IMR-90 (cell line): ENCODE measurements at regions not wholly inside any gene's neighbourhood (a gene's known extent, or its start where the extent isn't known, plus 50 kb on each side); places are given as distances from the start of the nearest gene placed in this dataset.
A peak's percentile ranks its signal among the peaks of the same experiment; 100 is the strongest.

Experiments
- ATAC-seq: fragments of 200-7000 bp; cut with Tn5 transposase; 2 replicates; pipeline ENCODE4 v1.9.1; 2020; ENCODE audit warnings: low read depth, mild to moderate bottlenecking, moderate library complexity
- BruUV-seq: library from RNA; stranded (reverse); fragments of 400-500 nt; replicated peaks from 2 replicates; lab custom pipeline; 2021; lab: Mats Ljungman, UMichigan
- CTCF ChIA-PET: fragments of 300-600 bp; formaldehyde crosslinking; extraction: SDS; loops from one replicate; lab custom pipeline; 2021; ENCODE audit warnings: antibody characterized with exemption; lab: Yijun Ruan, JAX
- POLR2A ChIA-PET: fragments of 300-600 bp; sonication (Branson Sonifier 250); formaldehyde crosslinking; loops from one replicate; lab custom pipeline; 2022; ENCODE audit warnings: antibody characterized with exemption; ENCODE audit not compliant: unreplicated experiment; lab: Charles Lee
- DNase-seq: peaks from one replicate; pipeline ENCODE4 v3.0.0; 2013
- H2AFZ ChIP-seq: replicated peaks from 2 replicates; pipeline ENCODE3; 2013; ENCODE audit warnings: low read length, mild to moderate bottlenecking; ENCODE audit not compliant: poor library complexity
- H2AK5ac ChIP-seq: 2 replicates; pipeline ENCODE4 v1.6.1; 2013; ENCODE audit warnings: low read depth, low read length, inconsistent platforms
- H2AK9ac ChIP-seq: replicated peaks from 2 replicates; pipeline ENCODE3; 2013; ENCODE audit warnings: mild to moderate bottlenecking, low read depth, low read length, moderate library complexity; ENCODE audit not compliant: poor library complexity
- H2BK120ac ChIP-seq: 2 replicates; pipeline ENCODE4 v1.6.1; 2013; ENCODE audit warnings: low read depth, low read length, inconsistent platforms
- H2BK15ac ChIP-seq: 3 replicates; pipeline ENCODE4 v1.6.1; 2013; ENCODE audit warnings: low read depth, low read length, inconsistent platforms
- H2BK20ac ChIP-seq: 2 replicates; pipeline ENCODE4 v1.6.1; 2013; ENCODE audit warnings: low read depth, mild to moderate bottlenecking, inconsistent platforms, low read length, moderate library complexity
- H2BK5ac ChIP-seq: 2 replicates; pipeline ENCODE4 v1.6.1; 2013; ENCODE audit warnings: mild to moderate bottlenecking, low read depth, low read length, inconsistent platforms; ENCODE audit not compliant: poor library complexity, severe bottlenecking
- H3K14ac ChIP-seq: replicated peaks from 2 replicates; pipeline ENCODE4 v1.6.1; 2013; ENCODE audit warnings: low read depth, low read length, inconsistent platforms
- H3K18ac ChIP-seq: 2 replicates; pipeline ENCODE4 v1.6.1; 2013; ENCODE audit warnings: low read depth, low read length, control low read depth
- H3K23ac ChIP-seq: 2 replicates; pipeline ENCODE4 v1.6.1; 2013; ENCODE audit warnings: low read depth, low read length, inconsistent platforms
- H3K27ac ChIP-seq: 2 replicates; pipeline ENCODE4 v1.5.1; 2013; ENCODE audit warnings: mild to moderate bottlenecking, control low read depth, low read length; ENCODE audit not compliant: insufficient read depth
- H3K27me3 ChIP-seq: 2 replicates; pipeline ENCODE4 v1.6.1; 2013; ENCODE audit warnings: low read length; ENCODE audit not compliant: control insufficient read depth, insufficient read depth
- H3K36me3 ChIP-seq: 2 replicates; pipeline ENCODE4 v1.6.1; 2013; ENCODE audit warnings: low read length, mixed read lengths; ENCODE audit not compliant: control insufficient read depth, insufficient read depth
- H3K4ac ChIP-seq: 2 replicates; pipeline ENCODE4 v1.6.1; 2013; ENCODE audit warnings: low read depth, low read length, inconsistent platforms
- H3K4me1 ChIP-seq: 2 replicates; pipeline ENCODE4 v1.6.1; 2013; ENCODE audit warnings: low read length, mixed read lengths; ENCODE audit not compliant: control insufficient read depth, insufficient read depth
- H3K4me2 ChIP-seq: 2 replicates; pipeline ENCODE4 v1.6.1; 2013; ENCODE audit warnings: low read depth, mild to moderate bottlenecking, control low read depth, low read length, moderate library complexity
- H3K4me3 ChIP-seq: 2 replicates; pipeline ENCODE4 v1.5.1; 2013; ENCODE audit warnings: low read depth, mild to moderate bottlenecking, control low read depth, low read length, moderate library complexity; ENCODE audit not compliant: insufficient read depth
- H3K56ac ChIP-seq: 2 replicates; pipeline ENCODE4 v1.6.1; 2013; ENCODE audit warnings: low read length, inconsistent platforms; ENCODE audit not compliant: insufficient read depth; ENCODE audit errors: extremely low read depth
- H3K79me1 ChIP-seq, 2 experiments: 2 replicates each; pipeline ENCODE4 v1.6.1; 2013; ENCODE audit warnings: low read length in 2 of 2, inconsistent platforms in 1 of 2, low read depth in 1 of 2
- H3K9ac ChIP-seq: 2 replicates; pipeline ENCODE4 v1.6.1; 2013; ENCODE audit warnings: low read depth, low read length, control low read depth
- H3K9me1 ChIP-seq: 2 replicates; pipeline ENCODE4 v1.6.1; 2013; ENCODE audit warnings: low read length, inconsistent platforms; ENCODE audit not compliant: insufficient read depth
- H3K9me3 ChIP-seq: 2 replicates; pipeline ENCODE4 v1.6.1; 2013; ENCODE audit warnings: low read length; ENCODE audit not compliant: control insufficient read depth, insufficient read depth
- H4K20me1 ChIP-seq: 2 replicates; pipeline ENCODE4 v1.6.1; 2013; ENCODE audit warnings: low read length, inconsistent platforms; ENCODE audit not compliant: insufficient read depth
- H4K5ac ChIP-seq: 2 replicates; pipeline ENCODE4 v1.6.1; 2013; ENCODE audit warnings: mild to moderate bottlenecking, low read depth, low read length, control low read depth
- H4K8ac ChIP-seq, 2 experiments: 2 replicates each; pipeline ENCODE4 v1.6.1; 2013; ENCODE audit warnings: low read depth in 2 of 2, low read length in 2 of 2, control low read depth in 1 of 2, inconsistent platforms in 1 of 2
- H4K91ac ChIP-seq: 2 replicates; pipeline ENCODE4 v1.6.1; 2013; ENCODE audit warnings: low read depth, low read length, inconsistent platforms; ENCODE audit not compliant: insufficient read depth
- BHLHE40 ChIP-seq: fragments of 150-350 bp; IDR thresholded peaks from 2 replicates; pipeline ENCODE4 v1.6.1; 2016; ENCODE audit warnings: mild to moderate bottlenecking, low read depth, low read length
- CHD1 ChIP-seq: IDR thresholded peaks from 2 replicates; pipeline ENCODE4 v1.6.1; 2012; ENCODE audit warnings: low read depth, low read length, improper control_type of control experiment
- ELK1 ChIP-seq: fragments of 150-350 bp; IDR thresholded peaks from 2 replicates; pipeline ENCODE4 v1.6.1; 2016; ENCODE audit warnings: low read depth, mild to moderate bottlenecking, low read length, moderate library complexity, borderline replicate concordance
- FOS ChIP-seq: fragments of 150-350 bp; IDR thresholded peaks from 2 replicates; pipeline ENCODE4 v1.6.1; 2016; ENCODE audit warnings: low read depth, low read length
- MAFK ChIP-seq: IDR thresholded peaks from 2 replicates; pipeline ENCODE4 v1.6.1; 2012; ENCODE audit warnings: low read depth, low read length, improper control_type of control experiment
- MAZ ChIP-seq: IDR thresholded peaks from 2 replicates; pipeline ENCODE4 v1.6.1; 2012; ENCODE audit warnings: low read depth, mild to moderate bottlenecking, low read length, improper control_type of control experiment, moderate library complexity, borderline replicate concordance
- MXI1 ChIP-seq: IDR thresholded peaks from 2 replicates; pipeline ENCODE4 v1.6.1; 2012; ENCODE audit warnings: low read depth, mild to moderate bottlenecking, low read length, moderate library complexity, borderline replicate concordance
- NFE2L2 ChIP-seq: fragments of 150-350 bp; IDR thresholded peaks from 2 replicates; pipeline ENCODE4 v1.6.1; 2016; ENCODE audit warnings: low read depth, mild to moderate bottlenecking, low read length
- POLR2A ChIP-seq: IDR thresholded peaks from 2 replicates; pipeline ENCODE4 v1.6.1; 2012; ENCODE audit warnings: mild to moderate bottlenecking, low read depth, low read length
- RAD21 ChIP-seq: IDR thresholded peaks from 2 replicates; pipeline ENCODE4 v1.6.1; 2012; ENCODE audit warnings: low read length, improper control_type of control experiment
- RCOR1 ChIP-seq: IDR thresholded peaks from 2 replicates; pipeline ENCODE4 v1.6.1; 2012; ENCODE audit warnings: mild to moderate bottlenecking, low read length, improper control_type of control experiment; ENCODE audit not compliant: insufficient replicate concordance
- RFX5 ChIP-seq: IDR thresholded peaks from 2 replicates; pipeline ENCODE4 v1.8.0; 2012; ENCODE audit warnings: low read depth, mild to moderate bottlenecking, low read length, moderate library complexity
- SMC3 ChIP-seq: fragments of 150-350 bp; IDR thresholded peaks from 2 replicates; pipeline ENCODE4 v1.6.1; 2016; ENCODE audit warnings: low read depth, mild to moderate bottlenecking, antibody characterized with exemption, low read length, moderate library complexity
- WGBS, 2 experiments: methylation state at CpG; one replicate each; pipeline versions ENCODE4 v1.1.5 to v1.1.7; 2013; ENCODE audit warnings: missing lambda C conversion rate in 2 of 2; ENCODE audit not compliant: insufficient read length in 1 of 2; ENCODE audit errors: extremely low coverage in 2 of 2; 5-methylcytosine and 5-hydroxymethylcytosine counted together
- dilution Hi-C: fragments of 300-500 bp; cut with HindIII; formaldehyde crosslinking; loops from one replicate; pipeline ENCODE4 v1.14.3; 2018; ENCODE audit warnings: low sequenced_read_pairs; ENCODE audit not compliant: unreplicated experiment
- in situ Hi-C: fragments of 300-500 bp; cut with MboI; formaldehyde crosslinking; loops from 3 replicates; pipeline ENCODE4 v1.14.3; 2019; ENCODE audit warnings: low sequenced_read_pairs, inconsistent platforms, mixed read lengths
- intact Hi-C: fragments of 100-400 bp; cut with micrococcal nuclease; formaldehyde crosslinking; loops from 2 replicates; pipeline ENCODE4 v1.10.0; 2022
- TF ChIP-seq, protein P1 (sequence below): conservative IDR thresholded peaks from 2 replicates; pipeline ENCODE4 v1.5.1; 2012; ENCODE audit warnings: mild to moderate bottlenecking, low read depth, low read length, improper control_type of control experiment
- TF ChIP-seq, protein P2 (sequence below): fragments of 150-350 bp; IDR thresholded peaks from 2 replicates; pipeline ENCODE4 v1.6.1; 2017; ENCODE audit warnings: mild to moderate bottlenecking, antibody characterized with exemption, low read length, low read depth

GRCh38 chr5:57360871-57361270, 121.7 kb downstream of the ACTBL2 start:
- Histone ChIP-seq H3K27ac (no peak overlapping the region), H3K4me1 (peaks cover 2% of the 10 kb centered on the region; the same call in 1 of the 2 replicates), H2BK5ac (no peak overlapping the region), H3K4me2 (no peak overlapping the region), H3K4me3 (no peak overlapping the region), H3K9me1 (peaks cover 5% of the 10 kb centered on the region; the same call in 1 of the 2 replicates), H3K36me3 (no peaks in the 10 kb centered on the region), H3K9me3 (no peaks in the 10 kb centered on the region), H2BK120ac (0 out of 2 replicates have a peak overlapping the region, but pooled peaks have one; percentile 22), H2AK9ac (no peak overlapping the region), H2AK5ac (no peak overlapping the region), H3K23ac (no peak overlapping the region), H3K14ac (no peak overlapping the region), H3K4ac (peak overlapping the region; percentile 1; the same call in 1 of the 2 replicates), H3K9ac (no peak overlapping the region), H2BK15ac (no peak overlapping the region), H4K5ac (no peak overlapping the region), H3K18ac (no peak overlapping the region), H3K56ac (no peak overlapping the region), H4K8ac (no peak overlapping the region), H3K27me3 (no peaks in the 10 kb centered on the region), H3K79me1 (no peaks in the 10 kb centered on the region), H4K91ac (no peak overlapping the region), H2BK20ac (no peak overlapping the region), H4K20me1 (no peaks in the 10 kb centered on the region), H2AFZ (no peak overlapping the region)
- BruUV-seq: no TSS peak
- dilution Hi-C loops: no loop called here
- no CpG with 5 or more reads among the region's 1 CpG for WGBS, 2 experiments
- CTCF ChIA-PET: interaction anchor here (0.7 kb wide), 1 partner anchor 57 kb away, joined by 3 read pairs; no protein-coding TSS in a partner anchor
- DNase-seq (no peak), ATAC-seq (no peak)
- POLR2A ChIA-PET: interaction anchor here (0.5 kb wide), 1 partner anchor 88 kb away, joined by 4 read pairs; no protein-coding TSS in a partner anchor
- TF ChIP-seq, protein P1, sequence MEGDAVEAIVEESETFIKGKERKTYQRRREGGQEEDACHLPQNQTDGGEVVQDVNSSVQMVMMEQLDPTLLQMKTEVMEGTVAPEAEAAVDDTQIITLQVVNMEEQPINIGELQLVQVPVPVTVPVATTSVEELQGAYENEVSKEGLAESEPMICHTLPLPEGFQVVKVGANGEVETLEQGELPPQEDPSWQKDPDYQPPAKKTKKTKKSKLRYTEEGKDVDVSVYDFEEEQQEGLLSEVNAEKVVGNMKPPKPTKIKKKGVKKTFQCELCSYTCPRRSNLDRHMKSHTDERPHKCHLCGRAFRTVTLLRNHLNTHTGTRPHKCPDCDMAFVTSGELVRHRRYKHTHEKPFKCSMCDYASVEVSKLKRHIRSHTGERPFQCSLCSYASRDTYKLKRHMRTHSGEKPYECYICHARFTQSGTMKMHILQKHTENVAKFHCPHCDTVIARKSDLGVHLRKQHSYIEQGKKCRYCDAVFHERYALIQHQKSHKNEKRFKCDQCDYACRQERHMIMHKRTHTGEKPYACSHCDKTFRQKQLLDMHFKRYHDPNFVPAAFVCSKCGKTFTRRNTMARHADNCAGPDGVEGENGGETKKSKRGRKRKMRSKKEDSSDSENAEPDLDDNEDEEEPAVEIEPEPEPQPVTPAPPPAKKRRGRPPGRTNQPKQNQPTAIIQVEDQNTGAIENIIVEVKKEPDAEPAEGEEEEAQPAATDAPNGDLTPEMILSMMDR: no peak
- no peak for TF ChIP-seq CHD1
- no peak for TF ChIP-seq MXI1
- TF ChIP-seq RAD21: no peak
- no peak for TF ChIP-seq POLR2A
- TF ChIP-seq RFX5: no peak
- TF ChIP-seq RCOR1: no peak
- TF ChIP-seq NFE2L2: no peak
- TF ChIP-seq BHLHE40: no peak
- TF ChIP-seq ELK1: no peak
- TF ChIP-seq MAFK: no peak
- TF ChIP-seq FOS: no peak
- TF ChIP-seq MAZ: no peak
- TF ChIP-seq, protein P2, sequence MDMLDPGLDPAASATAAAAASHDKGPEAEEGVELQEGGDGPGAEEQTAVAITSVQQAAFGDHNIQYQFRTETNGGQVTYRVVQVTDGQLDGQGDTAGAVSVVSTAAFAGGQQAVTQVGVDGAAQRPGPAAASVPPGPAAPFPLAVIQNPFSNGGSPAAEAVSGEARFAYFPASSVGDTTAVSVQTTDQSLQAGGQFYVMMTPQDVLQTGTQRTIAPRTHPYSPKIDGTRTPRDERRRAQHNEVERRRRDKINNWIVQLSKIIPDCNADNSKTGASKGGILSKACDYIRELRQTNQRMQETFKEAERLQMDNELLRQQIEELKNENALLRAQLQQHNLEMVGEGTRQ: no peak
- no peak for TF ChIP-seq SMC3
- intact Hi-C loops: no loop called here
- in situ Hi-C loops: no loop called here
